Panc1 (cell line): ENCODE measurements at regions not wholly inside any gene's neighbourhood (a gene's known extent, or its start where the extent isn't known, plus 50 kb on each side); places are given as distances from the start of the nearest gene placed in this dataset.

ENCODE experiments used
- ATAC-seq: fragments of 200-7000 bp; cut with Tn5 transposase; 2 replicates; pipeline ENCODE4 v1.9.1; 2020; ENCODE audit warnings: mild to moderate bottlenecking, moderate library complexity
- BruUV-seq: library from RNA; stranded (reverse); fragments of 400-500 nt; replicated peaks from 2 replicates; lab custom pipeline; 2021; lab: Mats Ljungman, UMichigan
- CTCF ChIA-PET: fragments of 300-600 bp; sonication (Branson Sonifier 250); formaldehyde crosslinking; loops from one replicate; lab custom pipeline; 2022; ENCODE audit warnings: antibody characterized with exemption; lab: Charles Lee
- POLR2A ChIA-PET: fragments of 300-600 bp; sonication (Branson Sonifier 250); formaldehyde crosslinking; loops from one replicate; lab custom pipeline; 2022; ENCODE audit warnings: antibody characterized with exemption; lab: Charles Lee
- DNase-seq: peaks from one replicate; pipeline ENCODE4 v3.0.0-alpha.2; 2010; ENCODE audit warnings: low read depth, low spot score
- H3K27ac ChIP-seq: 2 replicates; pipeline ENCODE4 v1.5.1; 2011; ENCODE audit warnings: mild to moderate bottlenecking, low read length, inconsistent platforms
- H3K27me3 ChIP-seq: fragments of 200-500 bp; sonication (Bioruptor generic); 2 replicates; pipeline ENCODE4 v1.6.0; 2014; ENCODE audit warnings: low read length, inconsistent platforms; ENCODE audit not compliant: control insufficient read depth, insufficient read depth
- H3K36me3 ChIP-seq: fragments of 200-500 bp; sonication (Bioruptor generic); 2 replicates; pipeline ENCODE4 v1.5.1; 2014; ENCODE audit warnings: inconsistent platforms, mild to moderate bottlenecking, low read length, moderate library complexity; ENCODE audit not compliant: control insufficient read depth, insufficient read depth
- H3K4me1 ChIP-seq: 2 replicates; pipeline ENCODE4 v1.5.1; 2011; ENCODE audit warnings: inconsistent platforms, mild to moderate bottlenecking, low read length, moderate library complexity; ENCODE audit not compliant: control insufficient read depth, insufficient read depth
- H3K4me3 ChIP-seq, 2 experiments: 2 replicates each; pipeline ENCODE4 v1.5.1; 2011 to 2012; ENCODE audit warnings: low read depth in 2 of 2, low read length in 2 of 2, mild to moderate bottlenecking in 2 of 2, inconsistent platforms in 1 of 2, moderate library complexity in 1 of 2
- H3K9me3 ChIP-seq: fragments of 200-500 bp; sonication (Bioruptor generic); 2 replicates; pipeline ENCODE4 v1.5.1; 2014; ENCODE audit warnings: low read depth, mild to moderate bottlenecking, inconsistent platforms, low read length, moderate library complexity; ENCODE audit not compliant: control insufficient read depth, insufficient read depth
- CTCF ChIP-seq: fragments of 450-650 bp; IDR thresholded peaks from 2 replicates; pipeline ENCODE4 v1.5.1; 2017; ENCODE audit warnings: mild to moderate bottlenecking
- POLR2AphosphoS5 ChIP-seq: IDR thresholded peaks from 2 replicates; pipeline ENCODE4 v1.6.1; 2012; ENCODE audit warnings: mild to moderate bottlenecking, low read depth, low read length, moderate library complexity
- REST ChIP-seq, 2 experiments: IDR thresholded peaks; 2 replicates each; pipeline ENCODE4 v1.6.1; 2011 to 2012; ENCODE audit warnings: low read depth in 2 of 2, control low read depth in 1 of 2, low read length in 1 of 2, mild to moderate bottlenecking in 1 of 2, moderate library complexity in 1 of 2; ENCODE audit not compliant: insufficient read depth in 1 of 2
- SIN3A ChIP-seq: IDR thresholded peaks from 2 replicates; pipeline ENCODE4 v1.6.1; 2012; ENCODE audit warnings: low read depth, mild to moderate bottlenecking, low read length, moderate library complexity, borderline replicate concordance; ENCODE audit not compliant: insufficient read depth
- TCF7L2 ChIP-seq: IDR thresholded peaks from 2 replicates; pipeline ENCODE4 v1.6.1; 2011; ENCODE audit warnings: mild to moderate bottlenecking, low read depth, low read length, inconsistent platforms
- in situ Hi-C: cut with HindIII; loops from 2 replicates; pipeline ENCODE4 v1.10.0; 2016; ENCODE audit warnings: low sequenced_read_pairs, low pct_unique_long_range_greater_than_20kb
- intact Hi-C: fragments of 100-400 bp; cut with micrococcal nuclease; formaldehyde crosslinking; loops from one replicate; pipeline ENCODE4 v1.10.0; 2022; ENCODE audit not compliant: unreplicated experiment

- POLR2A ChIA-PET: no interaction called here
- ATAC-seq (no peak), DNase-seq (no peak)
- no peaks in the 10 kb centered on the region for H3K9me3 ChIP-seq
- TF ChIP-seq SIN3A (no peak), POLR2AphosphoS5 (no peak), REST (IDR thresholded peaks at IDR 0.05; ENCODE audit: insufficient read depth in 1 of 2, low read depth in 2 of 2, low read length in 1 of 2) (no peak), CTCF (no peak), TCF7L2 (no peak)
- no peak overlapping the region for H3K4me3 ChIP-seq
- H3K27ac ChIP-seq: no peak overlapping the region
- intact Hi-C loops (no loop called here), in situ Hi-C loops (no loop called here)
- no peaks in the 10 kb centered on the region for H3K36me3 ChIP-seq
- BruUV-seq: no TSS peak
- no peaks in the 10 kb centered on the region for H3K4me1 ChIP-seq
- CTCF ChIA-PET: no interaction called here
- H3K27me3 ChIP-seq: no peaks in the 10 kb centered on the region
Measured at GRCh38 chr1:189899686-189900425, 577.8 kb downstream of the BRINP3 start.

- ChIA-PET CTCF (no interaction called here), POLR2A (no interaction called here)
- BruUV-seq: no TSS peak
- TF ChIP-seq POLR2AphosphoS5 (no peak), TCF7L2 (no peak), SIN3A (no peak), CTCF (no peak), REST (IDR thresholded peaks at IDR 0.05; ENCODE audit: insufficient read depth in 1 of 2, low read depth in 2 of 2, low read length in 1 of 2) (no peak)
- ATAC-seq: no peak
- no peak overlapping the region for H3K27ac ChIP-seq
- H3K36me3 ChIP-seq: no peaks in the 10 kb centered on the region
- H3K9me3 ChIP-seq: no peaks in the 10 kb centered on the region
- no peaks in the 10 kb centered on the region for H3K4me1 ChIP-seq
- H3K4me3 ChIP-seq: no peak overlapping the region
- H3K27me3 ChIP-seq: no peaks in the 10 kb centered on the region
- in situ Hi-C loops: no loop called here
- DNase-seq: no peak
- intact Hi-C loops: no loop called here
Measured at GRCh38 chr1:189904509-189904908, 573.2 kb downstream of the BRINP3 start.
